GM13976 (cell line): ENCODE measurements at regions not wholly inside any gene's neighbourhood (a gene's known extent, or its start where the extent isn't known, plus 50 kb on each side); places are given as distances from the start of the nearest gene placed in this dataset.

Experiments used
- DNase-seq: peaks from one replicate; pipeline ENCODE4 v3.0.0; 2012; ENCODE audit warnings: low spot score
- CTCF ChIP-seq: IDR thresholded peaks from 2 replicates; pipeline ENCODE4 v1.5.1; 2012; ENCODE audit warnings: borderline replicate concordance, mild to moderate bottlenecking; ENCODE audit not compliant: insufficient read depth; ENCODE audit errors: extremely low read depth, missing control alignments, control extremely low read depth
- in situ Hi-C: fragments of 300-500 bp; cut with MboI; formaldehyde crosslinking; loops from one replicate; pipeline ENCODE4 v1.12.0; 2022; ENCODE audit warnings: low sequenced_read_pairs, mixed read lengths, inconsistent platforms; ENCODE audit not compliant: unreplicated experiment

- DNase-seq, result no peak
- in situ Hi-C loops, result no loop called here
- TF ChIP-seq CTCF, result no peak
These were observed 122.2 kb downstream of the ACTL8 start for GRCh38 chr1:17877316-17877715.

GRCh38 chr1:17877896-17878295 lies 122.8 kb downstream of the ACTL8 start:
- DNase-seq, result no peak
- in situ Hi-C loops, result no loop called here
- no peak for TF ChIP-seq CTCF

- no peak for TF ChIP-seq CTCF
- DNase-seq, result no peak
- in situ Hi-C loops, result no loop called here
These were observed 123.7 kb downstream of the ACTL8 start for GRCh38 chr1:17878837-17879236.

- no peak for DNase-seq
- in situ Hi-C loops, result no loop called here
- no peak for TF ChIP-seq CTCF
These were observed 125.3 kb downstream of the ACTL8 start for GRCh38 chr1:17880449-17880848.

GRCh38 chr1:17881761-17882160 lies 126.6 kb downstream of the ACTL8 start:
- no peak for TF ChIP-seq CTCF
- in situ Hi-C loops, result no loop called here
- no peak for DNase-seq

GRCh38 chr1:17883136-17883535 lies 128.0 kb downstream of the ACTL8 start:
- DNase-seq, result no peak
- in situ Hi-C loops, result no loop called here
- no peak for TF ChIP-seq CTCF

- TF ChIP-seq CTCF, result no peak
- in situ Hi-C loops, result no loop called here
- no peak for DNase-seq
These were observed 128.7 kb downstream of the ACTL8 start for GRCh38 chr1:17883662-17884395.
